ENCODE measurements at regions not wholly inside any gene's neighbourhood (a gene's known extent, or its start where the extent isn't known, plus 50 kb on each side); places are given as distances from the start of the nearest gene placed in this dataset.

DNA sequence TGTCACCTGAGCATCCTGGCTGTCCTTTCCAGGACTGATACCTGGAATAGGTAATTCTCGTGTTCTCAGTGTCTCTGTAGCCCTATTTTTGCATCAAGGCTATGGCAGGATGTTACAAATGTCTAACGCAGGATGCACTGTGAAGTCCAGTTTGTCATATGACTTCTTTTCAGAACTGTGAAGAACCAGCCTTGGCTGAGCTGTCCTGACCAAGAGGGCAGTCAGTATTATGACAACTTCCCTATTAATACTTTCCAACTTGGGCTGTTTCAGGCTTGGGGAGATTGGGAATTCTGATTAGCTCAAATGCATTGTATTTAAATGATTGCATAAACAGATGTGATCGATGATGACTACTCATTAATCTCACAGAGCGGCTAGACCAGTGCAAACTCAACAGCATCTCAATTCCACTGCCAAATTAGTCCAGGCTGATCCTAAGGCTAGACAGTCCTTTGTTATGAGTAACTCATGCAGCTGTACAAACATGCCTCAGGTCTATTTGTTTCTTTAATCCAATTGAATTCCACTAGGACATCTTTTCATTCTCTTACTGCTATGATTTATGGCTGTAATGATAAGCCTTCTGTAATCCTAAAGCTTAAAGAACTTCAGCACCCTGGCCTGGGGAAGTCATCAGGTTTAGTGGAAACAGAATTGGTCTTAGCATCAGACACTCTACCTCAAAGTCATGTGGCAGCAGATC is 331.6 kb downstream of the KCNS3 start:
- intact Hi-C loops (cut with micrococcal nuclease) (no loop called here), in situ Hi-C loops (cut with MboI; ENCODE audit: low sequenced_read_pairs) (loop anchor here (10.0 kb wide), 1 partner anchor 165 kb away; no protein-coding TSS in a partner anchor), dilution Hi-C loops (cut with HindIII; ENCODE audit: low sequenced_read_pairs, unreplicated experiment) (no loop called here)
- TF ChIP-seq MAZ (IDR thresholded peaks at IDR 0.05; ENCODE audit: borderline replicate concordance, low read depth, low read length) (no peak), CEBPB (IDR thresholded peaks at IDR 0.05; ENCODE audit: low read depth, low read length) (no peak), RAD21 (IDR thresholded peaks at IDR 0.05; ENCODE audit: low read length) (no peak), POLR2A (IDR thresholded peaks at IDR 0.05; ENCODE audit: low read depth, low read length) (no peak), BHLHE40 (IDR thresholded peaks at IDR 0.05; ENCODE audit: low read depth, low read length) (no peak), MXI1 (IDR thresholded peaks at IDR 0.05; ENCODE audit: borderline replicate concordance, low read depth, low read length) (no peak), MAFK (IDR thresholded peaks at IDR 0.05; ENCODE audit: low read depth, low read length) (no peak), RFX5 (IDR thresholded peaks at IDR 0.05; ENCODE audit: low read depth, low read length) (no peak), FOS (IDR thresholded peaks at IDR 0.05; ENCODE audit: low read depth, low read length) (no peak), CHD1 (IDR thresholded peaks at IDR 0.05; ENCODE audit: low read depth, low read length) (no peak)
- TF ChIP-seq, protein P1, sequence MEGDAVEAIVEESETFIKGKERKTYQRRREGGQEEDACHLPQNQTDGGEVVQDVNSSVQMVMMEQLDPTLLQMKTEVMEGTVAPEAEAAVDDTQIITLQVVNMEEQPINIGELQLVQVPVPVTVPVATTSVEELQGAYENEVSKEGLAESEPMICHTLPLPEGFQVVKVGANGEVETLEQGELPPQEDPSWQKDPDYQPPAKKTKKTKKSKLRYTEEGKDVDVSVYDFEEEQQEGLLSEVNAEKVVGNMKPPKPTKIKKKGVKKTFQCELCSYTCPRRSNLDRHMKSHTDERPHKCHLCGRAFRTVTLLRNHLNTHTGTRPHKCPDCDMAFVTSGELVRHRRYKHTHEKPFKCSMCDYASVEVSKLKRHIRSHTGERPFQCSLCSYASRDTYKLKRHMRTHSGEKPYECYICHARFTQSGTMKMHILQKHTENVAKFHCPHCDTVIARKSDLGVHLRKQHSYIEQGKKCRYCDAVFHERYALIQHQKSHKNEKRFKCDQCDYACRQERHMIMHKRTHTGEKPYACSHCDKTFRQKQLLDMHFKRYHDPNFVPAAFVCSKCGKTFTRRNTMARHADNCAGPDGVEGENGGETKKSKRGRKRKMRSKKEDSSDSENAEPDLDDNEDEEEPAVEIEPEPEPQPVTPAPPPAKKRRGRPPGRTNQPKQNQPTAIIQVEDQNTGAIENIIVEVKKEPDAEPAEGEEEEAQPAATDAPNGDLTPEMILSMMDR (conservative IDR thresholded peaks at IDR 0.05; ENCODE audit: low read depth, low read length), result no peak
- TF ChIP-seq, protein P2, sequence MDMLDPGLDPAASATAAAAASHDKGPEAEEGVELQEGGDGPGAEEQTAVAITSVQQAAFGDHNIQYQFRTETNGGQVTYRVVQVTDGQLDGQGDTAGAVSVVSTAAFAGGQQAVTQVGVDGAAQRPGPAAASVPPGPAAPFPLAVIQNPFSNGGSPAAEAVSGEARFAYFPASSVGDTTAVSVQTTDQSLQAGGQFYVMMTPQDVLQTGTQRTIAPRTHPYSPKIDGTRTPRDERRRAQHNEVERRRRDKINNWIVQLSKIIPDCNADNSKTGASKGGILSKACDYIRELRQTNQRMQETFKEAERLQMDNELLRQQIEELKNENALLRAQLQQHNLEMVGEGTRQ (IDR thresholded peaks at IDR 0.05; ENCODE audit: low read depth, low read length), result no peak
- TF ChIP-seq, protein P3, sequence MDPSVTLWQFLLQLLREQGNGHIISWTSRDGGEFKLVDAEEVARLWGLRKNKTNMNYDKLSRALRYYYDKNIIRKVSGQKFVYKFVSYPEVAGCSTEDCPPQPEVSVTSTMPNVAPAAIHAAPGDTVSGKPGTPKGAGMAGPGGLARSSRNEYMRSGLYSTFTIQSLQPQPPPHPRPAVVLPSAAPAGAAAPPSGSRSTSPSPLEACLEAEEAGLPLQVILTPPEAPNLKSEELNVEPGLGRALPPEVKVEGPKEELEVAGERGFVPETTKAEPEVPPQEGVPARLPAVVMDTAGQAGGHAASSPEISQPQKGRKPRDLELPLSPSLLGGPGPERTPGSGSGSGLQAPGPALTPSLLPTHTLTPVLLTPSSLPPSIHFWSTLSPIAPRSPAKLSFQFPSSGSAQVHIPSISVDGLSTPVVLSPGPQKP (IDR thresholded peaks at IDR 0.05; ENCODE audit: borderline replicate concordance, low read depth, low read length), result no peak
- Histone ChIP-seq H3K18ac (ENCODE audit: low read depth, low read length) (no peak overlapping the region), H3K14ac (replicated peaks; ENCODE audit: low read depth, low read length) (no peak overlapping the region), H3K9ac (ENCODE audit: low read depth, low read length) (no peak overlapping the region), H4K5ac (ENCODE audit: low read depth, low read length) (no peak overlapping the region), H3K4me3 (ENCODE audit: insufficient read depth, low read depth, low read length) (no peak overlapping the region), H3K9me3 (ENCODE audit: control insufficient read depth, insufficient read depth, low read length) (no peaks in the 10 kb centered on the region), H3K4me2 (ENCODE audit: low read depth, low read length) (no peak overlapping the region), H3K9me1 (ENCODE audit: insufficient read depth, low read length) (no peaks in the 10 kb centered on the region), H3K4ac (ENCODE audit: low read depth, low read length) (no peak overlapping the region), H3K4me1 (ENCODE audit: control insufficient read depth, insufficient read depth, low read length) (no peaks in the 10 kb centered on the region), H3K79me1 (ENCODE audit: low read depth in 1 of 2, low read length in 2 of 2) (no peaks in the 10 kb centered on the region), H3K27me3 (ENCODE audit: control insufficient read depth, insufficient read depth, low read length) (no peaks in the 10 kb centered on the region; the same call in 1 of the 2 replicates), H2AK9ac (replicated peaks; ENCODE audit: low read depth, low read length, poor library complexity) (no peak overlapping the region), H2BK15ac (ENCODE audit: low read depth, low read length) (no peak overlapping the region), H3K56ac (ENCODE audit: extremely low read depth, insufficient read depth, low read length) (no peak overlapping the region), H2BK5ac (ENCODE audit: low read depth, low read length, poor library complexity, severe bottlenecking) (no peak overlapping the region), H3K27ac (ENCODE audit: insufficient read depth, low read length) (no peak overlapping the region), H3K36me3 (ENCODE audit: control insufficient read depth, insufficient read depth, low read length) (no peaks in the 10 kb centered on the region), H4K20me1 (ENCODE audit: insufficient read depth, low read length) (no peaks in the 10 kb centered on the region), H3K23ac (ENCODE audit: low read depth, low read length) (no peak overlapping the region), H2BK120ac (ENCODE audit: low read depth, low read length) (no peak overlapping the region), H4K91ac (ENCODE audit: insufficient read depth, low read depth, low read length) (no peak overlapping the region), H2AFZ (replicated peaks; ENCODE audit: low read length, poor library complexity) (no peak overlapping the region), H2AK5ac (ENCODE audit: low read depth, low read length) (no peak overlapping the region), H2BK20ac (ENCODE audit: low read depth, low read length) (no peak overlapping the region), H4K8ac (ENCODE audit: low read depth in 2 of 2, low read length in 2 of 2) (no peak overlapping the region)
- DNase-seq, result peak; percentile 78
- POLR2A ChIA-PET (ENCODE audit: unreplicated experiment), result no interaction called here
- BruUV-seq (replicated peaks), result no TSS peak
- WGBS, 2 experiments (ENCODE audit: extremely low coverage in 2 of 2, insufficient read length in 1 of 2), result 100% methylated on average over 1 of the region's 4 CpGs; no CpG with 5 or more reads in 1 of the 2 experiments
- peak; percentile 44; the same call in 1 of the 2 replicates for ATAC-seq (ENCODE audit: low read depth)
- CTCF ChIA-PET, result no interaction called here

Data from IMR-90 (cell line).